ENCODE measurements at regions not wholly inside any gene's neighbourhood (a gene's known extent, or its start where the extent isn't known, plus 50 kb on each side); places are given as distances from the start of the nearest gene placed in this dataset.
"Not testable (repeated sequence)": the region's sequence is repeated elsewhere in the genome, so short reads cannot be mapped to it uniquely, and the experiment has no call there.

DNA sequence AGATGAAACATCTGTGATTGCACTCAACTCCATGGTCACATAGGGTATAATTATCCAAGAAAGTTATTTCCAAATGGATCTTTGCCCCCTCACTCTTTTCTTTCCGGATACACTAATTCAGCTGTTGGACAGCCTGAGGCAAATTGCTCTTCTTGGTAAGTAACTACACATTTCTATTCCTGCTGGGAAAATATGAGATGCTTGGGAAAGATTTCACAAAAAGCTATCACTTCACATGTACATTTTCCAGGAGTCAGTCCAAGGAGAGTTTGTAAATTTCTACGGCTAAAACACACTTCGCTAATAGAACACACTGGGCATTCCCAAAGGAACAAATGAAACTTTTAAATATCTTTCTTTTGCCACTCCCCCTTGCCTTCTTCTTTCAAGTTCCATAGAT, 123.0 kb upstream of the GRIA1 start:
- H3K4me3 Mint-ChIP-seq = no peak overlapping the region
- no peaks in the 10 kb centered on the region for H3K4me1 Mint-ChIP-seq
- DNase-seq = no peak
- Histone ChIP-seq H3K36me3 (ENCODE audit: control insufficient read depth in 2 of 2, extremely low read depth in 1 of 2, insufficient read depth in 1 of 2, low read length in 1 of 2) (no peaks in the 10 kb centered on the region), H3K4me1 (ENCODE audit: control insufficient read depth in 1 of 2, extremely low read depth in 1 of 2, insufficient read depth in 2 of 2, low read length in 2 of 2) (no peaks in the 10 kb centered on the region), H3K9me3 (no peaks in the 10 kb centered on the region), H3K27ac (ENCODE audit: low read length) (no peak overlapping the region), H3K27me3 (replicated peaks in 1 of 2; ENCODE audit: control insufficient read depth in 2 of 2, extremely low read depth in 1 of 2, insufficient read depth in 2 of 2, low read length in 1 of 2) (no peaks in the 10 kb centered on the region), H3K4me3 (ENCODE audit: control insufficient read depth in 1 of 2, extremely low read depth in 1 of 2, low read length in 1 of 2) (no peak overlapping the region)
- no peaks in the 10 kb centered on the region for H3K36me3 Mint-ChIP-seq
- CTCF ChIA-PET = no interaction called here
- no peak for ATAC-seq (replicated peaks in 1 of 4)
- H3K27me3 Mint-ChIP-seq = no peaks in the 10 kb centered on the region
- WGBS (ENCODE audit: insufficient coverage) = 100% methylated on average over 2 of the region's 3 CpGs
- no peak overlapping the region for H3K27ac Mint-ChIP-seq
- POLR2A ChIA-PET = no interaction called here
- H3K9me3 Mint-ChIP-seq = peaks cover 0 to 7% (median 4%) of the 10 kb centered on the region in 3 donors

DNA sequence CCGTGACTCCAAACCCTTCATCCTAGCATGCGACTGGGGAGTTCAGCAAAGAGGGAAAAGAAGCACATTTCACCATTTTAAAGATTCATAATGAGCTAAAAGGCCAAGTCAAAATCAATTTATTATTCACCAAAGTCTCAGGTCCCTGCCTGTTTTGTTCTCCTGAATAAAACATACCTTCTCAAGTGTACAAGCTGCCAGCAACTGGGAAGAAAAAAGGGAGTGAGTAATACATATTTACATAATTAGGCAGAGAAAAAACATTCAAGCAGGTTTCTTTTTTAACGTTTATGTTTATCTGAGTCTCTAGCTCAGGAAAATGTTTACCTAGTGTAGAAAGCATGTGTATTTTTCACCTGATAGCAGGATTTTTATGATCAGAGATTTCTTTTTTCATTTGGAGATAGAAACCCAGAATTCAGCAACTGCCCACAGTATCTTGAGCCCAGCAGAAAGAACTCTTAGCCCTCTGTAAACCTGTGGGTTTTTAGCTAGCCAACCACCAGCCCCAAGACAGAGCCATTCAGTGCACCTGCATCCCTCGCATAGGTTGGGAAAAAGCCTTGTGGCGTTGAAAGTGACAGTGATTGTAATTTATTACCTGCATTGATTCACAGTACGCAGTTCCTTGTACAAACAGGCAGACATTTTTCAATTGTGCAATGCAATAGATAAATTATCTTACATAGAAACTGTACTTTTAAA, 117.9 kb upstream of the GRIA1 start:
- DNase-seq (no peak), ATAC-seq (replicated peaks in 1 of 4) (no peak)
- no peak overlapping the region for H3K4me3 ChIP-seq (ENCODE audit: control insufficient read depth in 1 of 2, extremely low read depth in 1 of 2, low read length in 1 of 2)
- no peaks in the 10 kb centered on the region for H3K9me3 ChIP-seq
- Mint-ChIP-seq H3K27ac (no peak overlapping the region), H3K36me3 (no peaks in the 10 kb centered on the region), H3K4me1 (no peaks in the 10 kb centered on the region), H3K9me3 (peaks cover 0 to 7% (median 6%) of the 10 kb centered on the region in 3 donors), H3K4me3 (no peak overlapping the region), H3K27me3 (no peaks in the 10 kb centered on the region)
- ChIA-PET POLR2A (no interaction called here), CTCF (no interaction called here)
- H3K36me3 ChIP-seq (ENCODE audit: control insufficient read depth in 2 of 2, extremely low read depth in 1 of 2, insufficient read depth in 1 of 2, low read length in 1 of 2) = no peaks in the 10 kb centered on the region
- WGBS (ENCODE audit: insufficient coverage) = no CpG with 5 or more reads among the region's 6 CpGs
- no peaks in the 10 kb centered on the region for H3K27me3 ChIP-seq (replicated peaks in 1 of 2; ENCODE audit: control insufficient read depth in 2 of 2, extremely low read depth in 1 of 2, insufficient read depth in 2 of 2, low read length in 1 of 2)
- no peaks in the 10 kb centered on the region for H3K4me1 ChIP-seq (ENCODE audit: control insufficient read depth in 1 of 2, extremely low read depth in 1 of 2, insufficient read depth in 2 of 2, low read length in 2 of 2)
- no peak overlapping the region for H3K27ac ChIP-seq (ENCODE audit: low read length)

DNA sequence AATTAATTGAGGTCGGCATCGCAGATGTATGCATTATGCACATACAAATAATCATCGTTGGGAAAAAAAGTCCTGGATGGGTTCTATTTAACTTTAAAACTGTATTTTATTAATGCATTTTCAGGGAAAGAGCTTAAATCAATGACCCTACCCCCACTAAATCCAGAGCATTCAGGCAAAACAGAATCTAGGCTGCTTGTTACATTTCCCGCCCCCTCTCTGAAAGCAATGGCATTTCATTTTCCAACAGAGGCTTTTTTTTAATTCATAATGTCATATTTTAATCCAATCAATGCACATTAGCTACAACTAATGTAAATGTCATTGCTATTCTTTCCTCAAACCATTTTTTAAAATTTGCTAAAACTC, 117.4 kb upstream of the GRIA1 start:
- H3K27me3 Mint-ChIP-seq = no peaks in the 10 kb centered on the region
- POLR2A ChIA-PET = no interaction called here
- H3K36me3 ChIP-seq (ENCODE audit: control insufficient read depth in 2 of 2, extremely low read depth in 1 of 2, insufficient read depth in 1 of 2, low read length in 1 of 2) = no peaks in the 10 kb centered on the region
- H3K9me3 ChIP-seq = no peaks in the 10 kb centered on the region
- H3K4me3 ChIP-seq (ENCODE audit: control insufficient read depth in 1 of 2, extremely low read depth in 1 of 2, low read length in 1 of 2) = no peak overlapping the region
- no peak for DNase-seq
- no peak for ATAC-seq (replicated peaks in 1 of 4)
- CTCF ChIA-PET = no interaction called here
- no peak overlapping the region for H3K4me3 Mint-ChIP-seq
- H3K27ac Mint-ChIP-seq = no peak overlapping the region
- peaks cover 0 to 7% (median 4%) of the 10 kb centered on the region in 3 donors for H3K9me3 Mint-ChIP-seq
- H3K36me3 Mint-ChIP-seq = no peaks in the 10 kb centered on the region
- 71% methylated on average over 1 of the region's 4 CpGs for WGBS (ENCODE audit: insufficient coverage)
- no peaks in the 10 kb centered on the region for H3K4me1 Mint-ChIP-seq
- H3K27ac ChIP-seq (ENCODE audit: low read length) = no peak overlapping the region
- H3K27me3 ChIP-seq (replicated peaks in 1 of 2; ENCODE audit: control insufficient read depth in 2 of 2, extremely low read depth in 1 of 2, insufficient read depth in 2 of 2, low read length in 1 of 2) = no peaks in the 10 kb centered on the region
- no peaks in the 10 kb centered on the region for H3K4me1 ChIP-seq (ENCODE audit: control insufficient read depth in 1 of 2, extremely low read depth in 1 of 2, insufficient read depth in 2 of 2, low read length in 2 of 2)

DNA sequence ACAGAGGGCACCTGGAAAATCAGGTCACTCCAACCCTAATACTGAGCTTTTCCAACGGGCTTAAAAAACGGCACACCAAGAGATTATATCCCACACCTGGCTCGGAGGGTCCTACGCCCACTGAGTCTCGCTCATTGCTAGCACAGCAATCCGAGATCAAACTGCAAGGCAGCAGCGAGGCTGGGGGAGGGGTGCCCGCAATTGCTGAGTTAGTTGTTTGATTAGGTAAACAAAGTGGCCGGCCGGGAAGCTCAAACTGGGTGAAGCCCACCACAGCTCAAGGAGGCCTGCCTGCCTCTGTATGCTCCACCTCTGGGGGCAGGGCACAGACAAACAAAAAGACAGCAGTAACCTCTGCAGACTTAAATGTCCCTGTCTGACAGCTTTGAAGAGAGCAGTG, 108.8 kb upstream of the GRIA1 start:
- H3K36me3 Mint-ChIP-seq; CTCF ChIA-PET; H3K4me1 Mint-ChIP-seq; H3K36me3 ChIP-seq (ENCODE audit: control insufficient read depth in 2 of 2, extremely low read depth in 1 of 2, insufficient read depth in 1 of 2, low read length in 1 of 2); POLR2A ChIA-PET; H3K4me3 Mint-ChIP-seq; H3K4me3 ChIP-seq (ENCODE audit: control insufficient read depth in 1 of 2, extremely low read depth in 1 of 2, low read length in 1 of 2); H3K27me3 ChIP-seq (replicated peaks in 1 of 2; ENCODE audit: control insufficient read depth in 2 of 2, extremely low read depth in 1 of 2, insufficient read depth in 2 of 2, low read length in 1 of 2); H3K27ac Mint-ChIP-seq; H3K27me3 Mint-ChIP-seq; DNase-seq; H3K9me3 ChIP-seq; H3K4me1 ChIP-seq (ENCODE audit: control insufficient read depth in 1 of 2, extremely low read depth in 1 of 2, insufficient read depth in 2 of 2, low read length in 2 of 2); ATAC-seq (replicated peaks in 1 of 4); H3K27ac ChIP-seq (ENCODE audit: low read length): not testable (repeated sequence)
- peaks cover 4 to 13% (median 4%) of the 10 kb centered on the region in 3 donors for H3K9me3 Mint-ChIP-seq
- 97% methylated on average over 6 of the region's 10 CpGs for WGBS (ENCODE audit: insufficient coverage)

DNA sequence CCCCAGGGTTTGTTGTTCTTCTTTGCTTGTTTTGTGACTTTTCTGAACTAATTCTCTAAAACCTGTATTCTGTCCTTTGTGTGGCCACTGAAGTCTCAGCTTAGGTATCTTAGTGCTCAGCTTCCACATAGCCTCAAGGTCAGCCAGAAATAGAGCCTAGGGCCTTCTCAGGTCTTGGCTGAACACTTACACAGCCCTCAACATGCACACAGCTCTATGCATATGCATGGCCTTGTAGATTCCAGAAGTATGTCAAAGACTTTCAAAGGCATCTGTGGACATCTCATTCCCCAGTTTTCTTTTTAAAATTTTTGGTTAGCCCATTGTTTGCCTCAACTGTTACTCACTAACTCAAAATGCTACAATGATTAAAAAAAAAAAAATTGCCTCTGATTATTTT, 99.9 kb upstream of the GRIA1 start:
- H3K9me3 Mint-ChIP-seq = peaks cover 3 to 8% (median 6%) of the 10 kb centered on the region in 3 donors
- Histone ChIP-seq H3K9me3 (no peaks in the 10 kb centered on the region), H3K4me1 (ENCODE audit: control insufficient read depth in 1 of 2, extremely low read depth in 1 of 2, insufficient read depth in 2 of 2, low read length in 2 of 2) (no peaks in the 10 kb centered on the region), H3K27me3 (replicated peaks in 1 of 2; ENCODE audit: control insufficient read depth in 2 of 2, extremely low read depth in 1 of 2, insufficient read depth in 2 of 2, low read length in 1 of 2) (no peaks in the 10 kb centered on the region), H3K4me3 (ENCODE audit: control insufficient read depth in 1 of 2, extremely low read depth in 1 of 2, low read length in 1 of 2) (no peak overlapping the region), H3K27ac (ENCODE audit: low read length) (no peak overlapping the region), H3K36me3 (ENCODE audit: control insufficient read depth in 2 of 2, extremely low read depth in 1 of 2, insufficient read depth in 1 of 2, low read length in 1 of 2) (no peaks in the 10 kb centered on the region)
- no peak overlapping the region for H3K4me3 Mint-ChIP-seq
- H3K4me1 Mint-ChIP-seq = no peaks in the 10 kb centered on the region
- H3K27ac Mint-ChIP-seq = no peak overlapping the region
- POLR2A ChIA-PET = no interaction called here
- no peaks in the 10 kb centered on the region for H3K36me3 Mint-ChIP-seq
- DNase-seq (no peak), ATAC-seq (replicated peaks in 1 of 4) (no peak)
- no peaks in the 10 kb centered on the region for H3K27me3 Mint-ChIP-seq
- CTCF ChIA-PET = no interaction called here

DNA sequence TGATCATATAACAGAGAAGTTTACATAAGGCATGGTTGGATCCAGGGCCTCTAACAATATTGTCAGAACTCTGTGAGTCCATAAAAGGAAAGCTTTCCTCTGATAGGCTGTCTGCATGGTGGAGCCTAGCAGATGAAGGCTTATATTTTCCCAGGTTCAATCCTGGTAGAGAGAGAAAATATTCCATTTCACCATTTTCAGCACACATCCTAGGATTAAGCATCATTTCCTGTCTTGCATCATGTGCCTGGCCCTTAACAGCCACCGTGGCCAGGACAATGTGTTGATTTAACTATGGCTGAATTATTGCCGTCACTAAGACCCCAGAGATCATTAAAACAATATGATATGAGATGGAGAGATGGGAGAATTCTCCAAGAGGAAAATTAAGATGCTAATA, 90.9 kb upstream of the GRIA1 start:
- no peaks in the 10 kb centered on the region for H3K4me1 Mint-ChIP-seq
- H3K9me3 ChIP-seq = no peaks in the 10 kb centered on the region
- no peaks in the 10 kb centered on the region for H3K27me3 Mint-ChIP-seq
- DNase-seq (no peak), ATAC-seq (replicated peaks in 1 of 4) (no peak)
- no peaks in the 10 kb centered on the region for H3K4me1 ChIP-seq (ENCODE audit: control insufficient read depth in 1 of 2, extremely low read depth in 1 of 2, insufficient read depth in 2 of 2, low read length in 2 of 2)
- ChIA-PET CTCF (no interaction called here), POLR2A (no interaction called here)
- H3K4me3 Mint-ChIP-seq = no peak overlapping the region
- no peaks in the 10 kb centered on the region for H3K36me3 ChIP-seq (ENCODE audit: control insufficient read depth in 2 of 2, extremely low read depth in 1 of 2, insufficient read depth in 1 of 2, low read length in 1 of 2)
- no peak overlapping the region for H3K27ac Mint-ChIP-seq
- no peaks in the 10 kb centered on the region for H3K36me3 Mint-ChIP-seq
- H3K4me3 ChIP-seq (ENCODE audit: control insufficient read depth in 1 of 2, extremely low read depth in 1 of 2, low read length in 1 of 2) = no peak overlapping the region
- H3K27me3 ChIP-seq (replicated peaks in 1 of 2; ENCODE audit: control insufficient read depth in 2 of 2, extremely low read depth in 1 of 2, insufficient read depth in 2 of 2, low read length in 1 of 2) = no peaks in the 10 kb centered on the region
- H3K9me3 Mint-ChIP-seq = peaks cover 3 to 4% (median 3%) of the 10 kb centered on the region in 3 donors
- no CpG with 5 or more reads among the region's 2 CpGs for WGBS (ENCODE audit: insufficient coverage)
- H3K27ac ChIP-seq (ENCODE audit: low read length) = no peak overlapping the region

DNA sequence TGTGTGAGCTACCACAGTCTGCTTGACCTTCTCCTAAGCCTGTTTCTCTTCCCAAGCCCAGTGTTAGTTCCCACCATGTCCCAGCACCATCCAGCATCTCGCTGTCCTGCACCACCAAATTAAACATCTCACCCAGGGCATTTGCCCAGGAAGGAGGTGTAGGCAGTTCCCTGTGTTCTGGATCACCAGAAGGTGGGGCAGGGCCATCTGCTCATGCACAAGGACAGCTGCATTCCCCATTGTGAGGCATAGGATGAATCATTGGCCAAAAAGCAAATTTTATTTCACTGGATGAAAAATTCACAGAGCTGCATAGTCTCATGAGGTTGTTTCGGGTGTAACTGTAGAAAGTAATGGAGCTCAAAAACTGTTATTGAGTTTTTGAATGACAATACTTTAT, 89.5 kb upstream of the GRIA1 start:
- Histone ChIP-seq H3K4me1 (ENCODE audit: control insufficient read depth in 1 of 2, extremely low read depth in 1 of 2, insufficient read depth in 2 of 2, low read length in 2 of 2) (no peaks in the 10 kb centered on the region), H3K9me3 (no peaks in the 10 kb centered on the region), H3K27ac (ENCODE audit: low read length) (no peak overlapping the region), H3K4me3 (ENCODE audit: control insufficient read depth in 1 of 2, extremely low read depth in 1 of 2, low read length in 1 of 2) (no peak overlapping the region), H3K36me3 (ENCODE audit: control insufficient read depth in 2 of 2, extremely low read depth in 1 of 2, insufficient read depth in 1 of 2, low read length in 1 of 2) (no peaks in the 10 kb centered on the region), H3K27me3 (replicated peaks in 1 of 2; ENCODE audit: control insufficient read depth in 2 of 2, extremely low read depth in 1 of 2, insufficient read depth in 2 of 2, low read length in 1 of 2) (no peaks in the 10 kb centered on the region)
- 20% methylated on average over 1 of the region's 2 CpGs for WGBS (ENCODE audit: insufficient coverage)
- Mint-ChIP-seq H3K9me3 (peaks cover 0 to 4% (median 3%) of the 10 kb centered on the region in 3 donors), H3K27me3 (no peaks in the 10 kb centered on the region), H3K36me3 (no peaks in the 10 kb centered on the region), H3K4me1 (no peaks in the 10 kb centered on the region), H3K27ac (no peak overlapping the region), H3K4me3 (no peak overlapping the region)
- no peak for ATAC-seq (replicated peaks in 1 of 4)
- CTCF ChIA-PET = no interaction called here
- POLR2A ChIA-PET = no interaction called here
- DNase-seq = no peak
